Liver (tissue), 8 donors: ENCODE measurements at regions not wholly inside any gene's neighbourhood (a gene's known extent, or its start where the extent isn't known, plus 50 kb on each side); places are given as distances from the start of the nearest gene placed in this dataset.

Experiments
- DNase-seq: peaks from one replicate; pipeline ENCODE4 v3.0.0-alpha.2; 2017; ENCODE audit warnings: low spot score
- H3K27ac ChIP-seq, 2 donors: one replicate each; pipeline ENCODE4 v1.7.0; 2013; ENCODE audit warnings: inconsistent platforms in 2 of 2, low read length in 2 of 2, control low read depth in 1 of 2, low read depth in 1 of 2, mild to moderate bottlenecking in 1 of 2
- H3K27me3 ChIP-seq, 4 donors: one replicate each; pipeline versions ENCODE4 v1.6.1 to v1.7.0; 2013; ENCODE audit warnings: low read length in 3 of 4, inconsistent platforms in 1 of 4, mild to moderate bottlenecking in 1 of 4, moderate library complexity in 1 of 4; ENCODE audit not compliant: control insufficient read depth in 4 of 4, insufficient read depth in 4 of 4
- H3K36me3 ChIP-seq, 4 donors: one replicate each; pipeline versions ENCODE4 v1.6.1 to v1.7.0; 2013; ENCODE audit warnings: low read length in 3 of 4, mild to moderate bottlenecking in 3 of 4, low read depth in 1 of 4, moderate library complexity in 1 of 4; ENCODE audit not compliant: control insufficient read depth in 4 of 4, insufficient read depth in 3 of 4
- H3K4me1 ChIP-seq, 4 donors: one replicate each; pipeline versions ENCODE4 v1.6.1 to v1.7.0; 2013; ENCODE audit warnings: low read length in 3 of 4, mild to moderate bottlenecking in 3 of 4, moderate library complexity in 1 of 4; ENCODE audit not compliant: control insufficient read depth in 4 of 4, insufficient read depth in 4 of 4
- H3K4me3 ChIP-seq, 3 donors: one replicate each; pipeline versions ENCODE4 v1.6.1 to v1.7.0; 2013; ENCODE audit warnings: low read length in 3 of 3, control low read depth in 1 of 3, low read depth in 1 of 3, mild to moderate bottlenecking in 1 of 3
- H3K9ac ChIP-seq, 2 donors: one replicate each; pipeline ENCODE4 v1.7.0; 2013; ENCODE audit warnings: low read length in 2 of 2, mild to moderate bottlenecking in 2 of 2, moderate library complexity in 2 of 2, control low read depth in 1 of 2, low read depth in 1 of 2
- H3K9me3 ChIP-seq, 4 donors: one replicate each; pipeline versions ENCODE4 v1.6.1 to v1.7.0; 2013; ENCODE audit warnings: low read length in 3 of 4; ENCODE audit not compliant: control insufficient read depth in 4 of 4
- CTCF ChIP-seq: fragments of 150-350 bp; IDR thresholded peaks from 2 replicates; pipeline ENCODE4 v1.5.1; 2017; ENCODE audit warnings: improper control_type of control experiment, low read depth, low read length; ENCODE audit not compliant: missing input control
- FOXA2 ChIP-seq: IDR thresholded peaks from 2 replicates; pipeline ENCODE4 v1.6.1; 2016; ENCODE audit warnings: antibody characterized with exemption
- HNF4A ChIP-seq, 2 donors: conservative IDR thresholded peaks; 2 replicates each; pipeline ENCODE4 v1.6.1; 2016; ENCODE audit warnings: antibody characterized with exemption in 2 of 2, mild to moderate bottlenecking in 2 of 2
- HNF4G ChIP-seq: IDR thresholded peaks from 2 replicates; pipeline ENCODE4 v1.6.1; 2016; ENCODE audit warnings: antibody characterized with exemption
- JUND ChIP-seq, 2 donors: IDR thresholded peaks; 2 replicates each; pipeline ENCODE4 v1.6.1; 2016; ENCODE audit warnings: antibody characterized with exemption in 2 of 2
- NR2F2 ChIP-seq: IDR thresholded peaks from 2 replicates; pipeline ENCODE4 v1.6.1; 2016; ENCODE audit warnings: antibody characterized with exemption
- RAD21 ChIP-seq, 2 donors: IDR thresholded peaks; 2 replicates each; pipeline ENCODE4 v1.6.1; 2016; ENCODE audit warnings: antibody characterized with exemption in 2 of 2, mild to moderate bottlenecking in 2 of 2
- REST ChIP-seq: IDR thresholded peaks from 2 replicates; pipeline ENCODE4 v1.6.1; 2016; ENCODE audit warnings: antibody characterized with exemption, mild to moderate bottlenecking
- RXRA ChIP-seq, 2 donors: IDR thresholded peaks; 2 replicates each; pipeline ENCODE4 v1.6.1; 2017 to 2018; ENCODE audit warnings: antibody characterized with exemption in 2 of 2, mild to moderate bottlenecking in 1 of 2
- TAF1 ChIP-seq: conservative IDR thresholded peaks from 2 replicates; pipeline ENCODE4 v1.6.1; 2016; ENCODE audit warnings: antibody characterized with exemption, mild to moderate bottlenecking
- YY1 ChIP-seq: IDR thresholded peaks from 2 replicates; pipeline ENCODE4 v1.6.1; 2016; ENCODE audit warnings: antibody characterized with exemption, mild to moderate bottlenecking
- WGBS: extraction: QIAGEN DNeasy Blood & Tissue Kit; methylation state at CpG from one replicate; pipeline ENCODE4 v1.1.7; 2013; 5-methylcytosine and 5-hydroxymethylcytosine counted together
- TF ChIP-seq, protein P1 (sequence below): IDR thresholded peaks from 2 replicates; pipeline ENCODE4 v1.6.1; 2016; ENCODE audit warnings: antibody characterized with exemption
- donor health status: healthy.
- donor health status: healthy.
- donor health status: healthy.
- donor health status: healthy.
- donor health status: healthy.

- no peaks in the 10 kb centered on the region for H3K9me3 ChIP-seq
- DNase-seq = no peak
- TF ChIP-seq NR2F2 (no peak), JUND (IDR thresholded peaks at IDR 0.05) (no peak), HNF4A (conservative IDR thresholded peaks at IDR 0.05) (no peak), YY1 (no peak)
- no peaks in the 10 kb centered on the region for H3K4me1 ChIP-seq
- no peaks in the 10 kb centered on the region for H3K36me3 ChIP-seq
- no peak overlapping the region for H3K27ac ChIP-seq
- no peak overlapping the region for H3K9ac ChIP-seq
- peaks cover 0 to 3% (median 0%) of the 10 kb centered on the region in 4 donors for H3K27me3 ChIP-seq
- no peak overlapping the region for H3K4me3 ChIP-seq
Observed at GRCh38 chr2:180848393-180848792, 132.0 kb upstream of the UBE2E3 start.

- TF ChIP-seq JUND (IDR thresholded peaks at IDR 0.05) (no peak), RXRA (IDR thresholded peaks at IDR 0.05) (no peak), RAD21 (IDR thresholded peaks at IDR 0.05) (no peak), CTCF (no peak), YY1 (no peak), REST (no peak), HNF4G (no peak), TAF1 (no peak), HNF4A (conservative IDR thresholded peaks at IDR 0.05) (no peak), NR2F2 (no peak)
- TF ChIP-seq, protein P1, sequence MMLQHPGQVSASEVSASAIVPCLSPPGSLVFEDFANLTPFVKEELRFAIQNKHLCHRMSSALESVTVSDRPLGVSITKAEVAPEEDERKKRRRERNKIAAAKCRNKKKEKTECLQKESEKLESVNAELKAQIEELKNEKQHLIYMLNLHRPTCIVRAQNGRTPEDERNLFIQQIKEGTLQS = no peak
Observed at GRCh38 chr2:180846756-180847472, 133.5 kb upstream of the UBE2E3 start.

DNA sequence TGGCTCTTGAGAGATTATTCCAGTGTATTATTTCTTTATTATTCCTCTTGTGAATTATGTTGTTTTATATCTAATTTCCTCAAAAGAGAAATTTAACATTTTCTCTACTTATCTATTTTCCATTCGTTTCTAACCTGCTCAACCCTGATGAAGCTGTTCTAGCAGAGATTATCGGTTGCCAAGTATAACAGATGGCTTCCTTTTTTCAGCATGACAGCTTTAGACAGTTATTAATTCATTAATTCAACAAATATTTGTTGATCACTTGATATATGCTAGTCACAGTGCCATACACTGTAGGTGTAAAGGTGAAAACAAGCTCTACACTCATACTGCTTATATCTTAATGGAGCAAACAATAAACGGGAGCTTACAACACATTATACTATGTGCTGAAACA is 137.9 kb upstream of the UBE2E3 start:
- H3K4me3 ChIP-seq = no peak overlapping the region
- H3K9ac ChIP-seq = no peak overlapping the region
- no peaks in the 10 kb centered on the region for H3K4me1 ChIP-seq
- H3K36me3 ChIP-seq = no peaks in the 10 kb centered on the region
- no peak overlapping the region for H3K27ac ChIP-seq
- DNase-seq = no peak
- H3K9me3 ChIP-seq = no peaks in the 10 kb centered on the region
- peaks cover 0 to 3% (median 0%) of the 10 kb centered on the region in 4 donors for H3K27me3 ChIP-seq
- WGBS = 66% methylated on average over 3 of the region's 3 CpGs
- TF ChIP-seq RXRA (IDR thresholded peaks at IDR 0.05) (no peak), FOXA2 (no peak), NR2F2 (no peak)
- TF ChIP-seq, protein P1 = no peak

More at GRCh38 chr2:180846756-180847472, 133.5 kb upstream of the UBE2E3 start:
- Histone ChIP-seq H3K9me3 (no peaks in the 10 kb centered on the region), H3K4me1 (no peaks in the 10 kb centered on the region), H3K27me3 (peaks cover 0 to 3% (median 0%) of the 10 kb centered on the region in 4 donors), H3K9ac (no peak overlapping the region), H3K4me3 (no peak overlapping the region), H3K27ac (no peak overlapping the region), H3K36me3 (no peaks in the 10 kb centered on the region)
- 55% methylated on average over 3 of the region's 3 CpGs for WGBS
- DNase-seq = no peak
